ENCODE measurements at regions not wholly inside any gene's neighbourhood (a gene's known extent, or its start where the extent isn't known, plus 50 kb on each side); places are given as distances from the start of the nearest gene placed in this dataset.
"Not testable (repeated sequence)": the region's sequence is repeated elsewhere in the genome, so short reads cannot be mapped to it uniquely, and the experiment has no call there.

- DNase-seq: no peak
These were observed 643.0 kb upstream of the GOLIM4 start for GRCh38 chr3:168738527-168739325.

GRCh38 chr3:168736202-168736601, 640.5 kb upstream of the GOLIM4 start:
- no peak for DNase-seq

GRCh38 chr3:168730073-168730472, 634.3 kb upstream of the GOLIM4 start:
- DNase-seq: no peak

GRCh38 chr3:168722091-168722490, 626.4 kb upstream of the GOLIM4 start:
- DNase-seq: no peak

- DNase-seq: no peak
These were observed 619.0 kb upstream of the GOLIM4 start for GRCh38 chr3:168714609-168715240.

- DNase-seq: no peak
These were observed 613.3 kb upstream of the GOLIM4 start for GRCh38 chr3:168709073-168709472.

GRCh38 chr3:168707900-168708299, 612.2 kb upstream of the GOLIM4 start:
- no peak for DNase-seq

GRCh38 chr3:168705412-168705811, 609.7 kb upstream of the GOLIM4 start:
- DNase-seq: no peak

GRCh38 chr3:168696051-168696450, 600.3 kb upstream of the GOLIM4 start:
- DNase-seq: no peak

- DNase-seq: no peak
These were observed 598.1 kb upstream of the GOLIM4 start for GRCh38 chr3:168693870-168694269.

GRCh38 chr3:168688267-168688666, 592.5 kb upstream of the GOLIM4 start:
- no peak for DNase-seq

- DNase-seq: no peak
These were observed 588.8 kb upstream of the GOLIM4 start for GRCh38 chr3:168684519-168684918.

- no peak for DNase-seq
These were observed 583.0 kb upstream of the GOLIM4 start for GRCh38 chr3:168678730-168679129.

- no peak for DNase-seq
These were observed 575.4 kb upstream of the GOLIM4 start for GRCh38 chr3:168671091-168671490.

- not testable (repeated sequence) for DNase-seq
These were observed 565.3 kb upstream of the GOLIM4 start for GRCh38 chr3:168660879-168661657.

- no peak for DNase-seq
These were observed 563.3 kb upstream of the GOLIM4 start for GRCh38 chr3:168659015-168659414.

- no peak for DNase-seq
These were observed 559.9 kb upstream of the GOLIM4 start for GRCh38 chr3:168655611-168656010.

GRCh38 chr3:168654700-168655099, 559.0 kb upstream of the GOLIM4 start:
- DNase-seq: no peak

GRCh38 chr3:168653255-168653654, 557.5 kb upstream of the GOLIM4 start:
- no peak for DNase-seq

- no peak for DNase-seq
These were observed 552.6 kb upstream of the GOLIM4 start for GRCh38 chr3:168648321-168648720.

- DNase-seq: no peak
These were observed 551.9 kb upstream of the GOLIM4 start for GRCh38 chr3:168647582-168647981.

- DNase-seq: no peak
These were observed 549.5 kb upstream of the GOLIM4 start for GRCh38 chr3:168645180-168645579.

GRCh38 chr3:168628549-168628948, 532.8 kb upstream of the GOLIM4 start:
- no peak for DNase-seq

- no peak for DNase-seq
These were observed 529.8 kb upstream of the GOLIM4 start for GRCh38 chr3:168625477-168625876.

Measured in CD4-positive, alpha-beta T cell treated with Interleukin-1 beta for 1 hour (primary cell).